A549 (cell line): ENCODE measurements at regions not wholly inside any gene's neighbourhood (a gene's known extent, or its start where the extent isn't known, plus 50 kb on each side); places are given as distances from the start of the nearest gene placed in this dataset.

Experiments
- ATAC-seq, 2 experiments: fragments of 200-7000 bp in 1 of 2; fragments of >200 bp in 1 of 2; cut with Nextera tagmentation in 1 of 2; cut with Tn5 transposase in 1 of 2; 3 replicates each; pipeline versions ENCODE4 v1.8.0 to v1.9.1; 2018 to 2020; ENCODE audit warnings: mild to moderate bottlenecking in 1 of 2, moderate library complexity in 1 of 2
- CTCF ChIA-PET: fragments of 300-600 bp; sonication (Branson Sonifier 250); formaldehyde crosslinking; extraction: SDS; loops from one replicate; lab custom pipeline; 2021; ENCODE audit warnings: antibody characterized with exemption, inconsistent platforms; lab: Yijun Ruan, JAX
- POLR2A ChIA-PET: fragments of 350-600 bp; formaldehyde crosslinking; extraction: SDS; loops from one replicate; lab custom pipeline; 2021; ENCODE audit warnings: antibody characterized with exemption, inconsistent platforms; lab: Yijun Ruan, JAX
- DNase-seq, 2 experiments: peaks; one replicate each; pipeline versions ENCODE4 v3.0.0 to v3.0.0-alpha.2; 2011 to 2016; ENCODE audit warnings: low read depth in 1 of 2, low spot score in 1 of 2
- FAIRE-seq: peaks from 2 replicates; lab custom pipeline; 2011; peaks lifted over from hg19 to GRCh38; lab: Jason Lieb, UNC
- H3K27ac ChIP-seq, 2 experiments: fragments of >200 bp; sonication (Bioruptor Twin); formaldehyde crosslinking; 3 replicates each; pipeline ENCODE4 v1.5.1; 2016 to 2017
- H3K4me1 ChIP-seq: fragments of >200 bp; sonication (Bioruptor Twin); formaldehyde crosslinking; 3 replicates; pipeline ENCODE4 v1.6.1; 2016
- H3K4me2 ChIP-seq: fragments of >200 bp; sonication (Bioruptor Twin); formaldehyde crosslinking; 3 replicates; pipeline ENCODE4 v1.6.1; 2016
- H3K4me3 ChIP-seq: fragments of >200 bp; sonication (Bioruptor Twin); formaldehyde crosslinking; 3 replicates; pipeline ENCODE4 v1.5.1; 2016
- H3K9me3 ChIP-seq: fragments of >200 bp; sonication (Bioruptor Twin); formaldehyde crosslinking; 3 replicates; pipeline ENCODE4 v1.6.1; 2016
- BHLHE40 ChIP-seq: IDR thresholded peaks from 2 replicates; pipeline ENCODE4 v1.6.1; 2012; ENCODE audit warnings: low read depth, low read length, inconsistent platforms
- CHD2 ChIP-seq: fragments of 150-350 bp; IDR thresholded peaks from 2 replicates; pipeline ENCODE4 v1.6.1; 2014; ENCODE audit warnings: low read length; ENCODE audit not compliant: partially characterized antibody
- JUN ChIP-seq, 2 experiments: fragments of >200 bp; sonication (Bioruptor Twin); formaldehyde crosslinking; IDR thresholded peaks; 2 replicates in 1 of 2; 3 replicates in 1 of 2; pipeline ENCODE4 v1.6.1; 2016 to 2017
- KDM1A ChIP-seq: fragments of 200-600 bp; sonication (generic); IDR thresholded peaks from 2 replicates; pipeline ENCODE4 v1.6.1; 2016; ENCODE audit warnings: low read depth, mild to moderate bottlenecking
- MAFK ChIP-seq: fragments of 450-650 bp; IDR thresholded peaks from 2 replicates; pipeline ENCODE4 v1.6.1; 2014; ENCODE audit not compliant: partially characterized antibody
- RAD21 ChIP-seq, 2 experiments: fragments of >200 bp in 1 of 2; sonication (Bioruptor Twin) in 1 of 2; formaldehyde crosslinking in 1 of 2; IDR thresholded peaks in 1 of 2; conservative IDR thresholded peaks in 1 of 2; 2 replicates in 1 of 2; 3 replicates in 1 of 2; pipeline ENCODE4 v1.6.1; 2012 to 2018; ENCODE audit warnings: inconsistent platforms in 1 of 2
- RARB ChIP-seq: fragments of 250-450 bp; sonication (Bioruptor Pico); IDR thresholded peaks from 2 replicates; pipeline ENCODE4 v1.8.0; 2021; ENCODE audit warnings: mild to moderate bottlenecking, moderate library complexity
- RFX5 ChIP-seq: fragments of 450-650 bp; IDR thresholded peaks from 2 replicates; pipeline ENCODE4 v1.7.1; 2014; ENCODE audit warnings: antibody characterized with exemption, mild to moderate bottlenecking, moderate library complexity
- ZFP36 ChIP-seq: fragments of 450-650 bp; IDR thresholded peaks from 2 replicates; pipeline ENCODE4 v1.6.1; 2014; ENCODE audit warnings: borderline replicate concordance; ENCODE audit not compliant: partially characterized antibody
- WGBS: methylation state at CpG from one replicate; pipeline ENCODE4 v1.1.6; 2017; ENCODE audit errors: missing lambda C conversion rate; 5-methylcytosine and 5-hydroxymethylcytosine counted together
- TF ChIP-seq, protein P1 (sequence below): fragments of 200-600 bp; sonication (generic); IDR thresholded peaks from 2 replicates; pipeline ENCODE4 v1.6.1; 2016; ENCODE audit warnings: antibody characterized with exemption, mild to moderate bottlenecking, moderate library complexity
- TF ChIP-seq, protein P2 (sequence below): fragments of >200 bp; sonication (Bioruptor Twin); formaldehyde crosslinking; IDR thresholded peaks from 3 replicates; pipeline ENCODE4 v1.5.1; 2016
- TF ChIP-seq, protein P3 (sequence below): fragments of >200 bp; sonication (Bioruptor Twin); formaldehyde crosslinking; IDR thresholded peaks from 3 replicates; pipeline ENCODE4 v1.6.1; 2016
- TF ChIP-seq, protein P4 (sequence below): fragments of >200 bp; sonication (Bioruptor Twin); formaldehyde crosslinking; IDR thresholded peaks from 2 replicates; pipeline ENCODE4 v1.6.1; 2016

DNA sequence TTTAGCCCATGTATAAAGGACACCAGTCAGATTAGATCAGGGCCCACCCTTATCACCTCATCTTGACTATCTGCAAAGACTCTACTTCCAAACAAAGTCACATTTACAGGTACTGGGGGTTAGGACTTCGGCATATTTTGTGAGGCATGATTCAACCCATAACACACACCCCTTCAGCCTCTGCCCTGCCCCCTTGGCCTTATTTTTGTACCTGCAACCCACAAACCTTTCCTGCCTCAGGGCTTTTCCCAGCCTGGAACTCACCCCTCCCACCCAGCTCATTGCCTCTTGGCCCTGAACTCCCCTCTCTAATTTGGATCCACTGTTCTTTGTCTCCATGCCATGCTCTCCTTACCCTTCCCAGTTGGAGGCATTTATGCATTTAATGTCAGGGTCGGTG lies 1116.9 kb downstream of the TBC1D22A start (continued):
- TF ChIP-seq, protein P1, sequence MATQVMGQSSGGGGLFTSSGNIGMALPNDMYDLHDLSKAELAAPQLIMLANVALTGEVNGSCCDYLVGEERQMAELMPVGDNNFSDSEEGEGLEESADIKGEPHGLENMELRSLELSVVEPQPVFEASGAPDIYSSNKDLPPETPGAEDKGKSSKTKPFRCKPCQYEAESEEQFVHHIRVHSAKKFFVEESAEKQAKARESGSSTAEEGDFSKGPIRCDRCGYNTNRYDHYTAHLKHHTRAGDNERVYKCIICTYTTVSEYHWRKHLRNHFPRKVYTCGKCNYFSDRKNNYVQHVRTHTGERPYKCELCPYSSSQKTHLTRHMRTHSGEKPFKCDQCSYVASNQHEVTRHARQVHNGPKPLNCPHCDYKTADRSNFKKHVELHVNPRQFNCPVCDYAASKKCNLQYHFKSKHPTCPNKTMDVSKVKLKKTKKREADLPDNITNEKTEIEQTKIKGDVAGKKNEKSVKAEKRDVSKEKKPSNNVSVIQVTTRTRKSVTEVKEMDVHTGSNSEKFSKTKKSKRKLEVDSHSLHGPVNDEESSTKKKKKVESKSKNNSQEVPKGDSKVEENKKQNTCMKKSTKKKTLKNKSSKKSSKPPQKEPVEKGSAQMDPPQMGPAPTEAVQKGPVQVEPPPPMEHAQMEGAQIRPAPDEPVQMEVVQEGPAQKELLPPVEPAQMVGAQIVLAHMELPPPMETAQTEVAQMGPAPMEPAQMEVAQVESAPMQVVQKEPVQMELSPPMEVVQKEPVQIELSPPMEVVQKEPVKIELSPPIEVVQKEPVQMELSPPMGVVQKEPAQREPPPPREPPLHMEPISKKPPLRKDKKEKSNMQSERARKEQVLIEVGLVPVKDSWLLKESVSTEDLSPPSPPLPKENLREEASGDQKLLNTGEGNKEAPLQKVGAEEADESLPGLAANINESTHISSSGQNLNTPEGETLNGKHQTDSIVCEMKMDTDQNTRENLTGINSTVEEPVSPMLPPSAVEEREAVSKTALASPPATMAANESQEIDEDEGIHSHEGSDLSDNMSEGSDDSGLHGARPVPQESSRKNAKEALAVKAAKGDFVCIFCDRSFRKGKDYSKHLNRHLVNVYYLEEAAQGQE, result no peak
- TF ChIP-seq, protein P2, sequence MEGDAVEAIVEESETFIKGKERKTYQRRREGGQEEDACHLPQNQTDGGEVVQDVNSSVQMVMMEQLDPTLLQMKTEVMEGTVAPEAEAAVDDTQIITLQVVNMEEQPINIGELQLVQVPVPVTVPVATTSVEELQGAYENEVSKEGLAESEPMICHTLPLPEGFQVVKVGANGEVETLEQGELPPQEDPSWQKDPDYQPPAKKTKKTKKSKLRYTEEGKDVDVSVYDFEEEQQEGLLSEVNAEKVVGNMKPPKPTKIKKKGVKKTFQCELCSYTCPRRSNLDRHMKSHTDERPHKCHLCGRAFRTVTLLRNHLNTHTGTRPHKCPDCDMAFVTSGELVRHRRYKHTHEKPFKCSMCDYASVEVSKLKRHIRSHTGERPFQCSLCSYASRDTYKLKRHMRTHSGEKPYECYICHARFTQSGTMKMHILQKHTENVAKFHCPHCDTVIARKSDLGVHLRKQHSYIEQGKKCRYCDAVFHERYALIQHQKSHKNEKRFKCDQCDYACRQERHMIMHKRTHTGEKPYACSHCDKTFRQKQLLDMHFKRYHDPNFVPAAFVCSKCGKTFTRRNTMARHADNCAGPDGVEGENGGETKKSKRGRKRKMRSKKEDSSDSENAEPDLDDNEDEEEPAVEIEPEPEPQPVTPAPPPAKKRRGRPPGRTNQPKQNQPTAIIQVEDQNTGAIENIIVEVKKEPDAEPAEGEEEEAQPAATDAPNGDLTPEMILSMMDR, result no peak

DNA sequence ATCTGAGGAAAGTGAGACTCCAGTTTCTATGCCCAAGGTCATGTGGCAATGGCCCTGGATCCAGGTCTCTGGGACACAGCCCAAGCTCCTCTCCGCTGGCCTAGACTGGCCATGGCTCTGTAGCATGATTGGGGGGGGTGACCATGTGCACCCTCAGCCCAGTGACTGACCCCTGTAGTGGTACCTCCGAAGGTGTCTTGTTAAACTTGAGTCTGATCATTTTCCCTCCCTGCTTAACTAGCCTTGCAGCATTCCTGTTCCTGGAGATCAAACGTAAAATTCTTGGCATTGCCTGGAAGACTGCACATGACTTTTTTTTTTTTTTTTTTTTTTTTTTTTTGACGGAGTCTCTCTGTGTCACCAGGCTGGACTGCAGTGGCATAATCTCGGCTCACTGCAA lies 1116.0 kb downstream of the TBC1D22A start:
- Histone ChIP-seq H3K9me3 (no peaks in the 10 kb centered on the region), H3K4me3 (no peak overlapping the region), H3K4me1 (no peaks in the 10 kb centered on the region), H3K27ac (no peak overlapping the region), H3K4me2 (no peak overlapping the region)
- ChIA-PET POLR2A (no interaction called here), CTCF (no interaction called here)
- TF ChIP-seq CHD2 (no peak), MAFK (no peak), ZFP36 (no peak)
- no peak for DNase-seq
- ATAC-seq, result no peak
- FAIRE-seq, result no peak
- WGBS, result 56% methylated on average over 3 of the region's 5 CpGs

DNA sequence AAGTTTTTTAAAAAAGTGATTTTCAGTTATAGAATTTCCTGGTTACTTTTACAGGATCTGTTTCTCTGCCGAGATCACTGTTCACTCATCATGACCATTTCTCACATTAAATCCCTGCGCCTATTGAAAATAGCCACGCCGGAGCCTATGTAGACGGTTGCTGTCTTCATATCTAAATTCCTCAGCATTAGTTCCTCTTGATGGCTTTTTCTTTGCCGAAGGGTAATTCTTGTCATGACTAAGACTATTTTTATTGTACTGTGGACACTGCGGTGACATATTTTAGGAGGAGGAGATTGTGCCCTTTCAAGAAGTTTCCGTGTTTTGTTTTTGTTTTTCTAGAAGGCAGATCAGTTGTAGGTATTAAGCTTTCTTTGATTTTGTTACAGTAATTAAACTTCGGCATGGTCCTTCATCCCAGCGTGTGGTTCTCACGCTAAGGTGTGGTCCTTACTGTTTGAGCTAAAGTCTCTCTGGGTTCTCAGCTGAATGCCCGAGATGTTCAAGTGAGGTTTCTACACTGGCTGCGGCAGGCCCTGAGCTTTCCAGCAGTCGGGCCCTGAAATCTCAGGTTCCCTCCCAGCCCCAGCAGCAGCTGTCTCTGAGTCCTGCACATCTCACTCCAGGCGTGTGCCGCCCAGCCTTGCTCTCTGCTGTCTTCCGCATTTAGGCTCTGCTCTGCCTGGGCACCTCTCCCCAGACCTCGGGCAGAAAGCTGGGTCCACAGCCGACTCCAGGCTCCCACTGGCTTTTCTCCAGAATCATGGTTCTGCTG lies 1110.5 kb downstream of the TBC1D22A start:
- ChIA-PET POLR2A (no interaction called here), CTCF (interaction anchor here (0.6 to 1.1 kb wide), 2 partner anchors 9 to 72 kb away, joined by 3 to 4 read pairs; no protein-coding TSS in a partner anchor)
- no peak for DNase-seq
- Histone ChIP-seq H3K4me2 (no peak overlapping the region), H3K9me3 (peaks cover 4% of the 10 kb centered on the region; the same call in 1 of the 3 replicates), H3K4me3 (no peak overlapping the region), H3K4me1 (no peaks in the 10 kb centered on the region), H3K27ac (no peak overlapping the region)
- 70% methylated on average over 19 of the region's 19 CpGs for WGBS
- FAIRE-seq, result no peak
- ATAC-seq, result no peak
- TF ChIP-seq, protein P3, sequence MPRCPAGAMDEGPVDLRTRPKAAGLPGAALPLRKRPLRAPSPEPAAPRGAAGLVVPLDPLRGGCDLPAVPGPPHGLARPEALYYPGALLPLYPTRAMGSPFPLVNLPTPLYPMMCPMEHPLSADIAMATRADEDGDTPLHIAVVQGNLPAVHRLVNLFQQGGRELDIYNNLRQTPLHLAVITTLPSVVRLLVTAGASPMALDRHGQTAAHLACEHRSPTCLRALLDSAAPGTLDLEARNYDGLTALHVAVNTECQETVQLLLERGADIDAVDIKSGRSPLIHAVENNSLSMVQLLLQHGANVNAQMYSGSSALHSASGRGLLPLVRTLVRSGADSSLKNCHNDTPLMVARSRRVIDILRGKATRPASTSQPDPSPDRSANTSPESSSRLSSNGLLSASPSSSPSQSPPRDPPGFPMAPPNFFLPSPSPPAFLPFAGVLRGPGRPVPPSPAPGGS, result no peak
- no peak for TF ChIP-seq BHLHE40
- TF ChIP-seq KDM1A, result no peak
- TF ChIP-seq RARB (CRISPR knock-in tag), result no peak
- TF ChIP-seq RAD21 (conservative IDR thresholded peaks at IDR 0.05 in 1 of 2, IDR thresholded peaks at IDR 0.05 in 1 of 2), result no peak
- TF ChIP-seq, protein P4, sequence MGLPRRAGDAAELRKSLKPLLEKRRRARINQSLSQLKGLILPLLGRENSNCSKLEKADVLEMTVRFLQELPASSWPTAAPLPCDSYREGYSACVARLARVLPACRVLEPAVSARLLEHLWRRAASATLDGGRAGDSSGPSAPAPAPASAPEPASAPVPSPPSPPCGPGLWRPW, result no peak
- TF ChIP-seq JUN (IDR thresholded peaks at IDR 0.05), result no peak
- TF ChIP-seq RFX5, result no peak
